COLO668 (cell line): ENCODE measurements at regions not wholly inside any gene's neighbourhood (a gene's known extent, or its start where the extent isn't known, plus 50 kb on each side); places are given as distances from the start of the nearest gene placed in this dataset.
"Not testable (repeated sequence)": the region's sequence is repeated elsewhere in the genome, so short reads cannot be mapped to it uniquely, and the experiment has no call there.

Experiments
- DNase-seq: peaks from one replicate; lab custom pipeline; 2025; ENCODE audit not compliant: unreplicated experiment; lab: John Stamatoyannopoulos, UW

- DNase-seq: no peak
Measured at GRCh38 chr13:40026741-40027140, 371.3 kb downstream of the COG6 start.

DNA sequence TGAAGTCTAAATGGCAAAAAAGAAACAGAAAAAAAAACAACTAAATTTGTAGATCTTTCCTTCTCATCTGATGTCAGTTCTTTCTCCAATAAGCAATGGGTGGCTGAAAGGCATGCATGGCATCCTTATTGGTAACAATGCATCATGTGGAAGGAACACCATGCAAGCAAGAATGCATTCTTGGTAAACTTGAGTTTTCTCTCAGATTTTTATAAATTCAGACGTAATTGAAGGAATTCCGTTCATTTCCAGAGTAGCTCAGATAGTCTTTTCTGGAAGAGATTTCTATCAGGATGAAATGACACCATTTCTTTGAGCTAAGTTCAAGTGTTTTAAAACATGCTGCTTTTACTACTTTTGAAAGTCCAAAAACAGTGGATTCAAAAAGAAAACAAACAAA, 373.0 kb downstream of the COG6 start:
- no peak for DNase-seq

- no peak for DNase-seq
Measured at GRCh38 chr13:40031031-40031430, 375.6 kb downstream of the COG6 start.

DNA sequence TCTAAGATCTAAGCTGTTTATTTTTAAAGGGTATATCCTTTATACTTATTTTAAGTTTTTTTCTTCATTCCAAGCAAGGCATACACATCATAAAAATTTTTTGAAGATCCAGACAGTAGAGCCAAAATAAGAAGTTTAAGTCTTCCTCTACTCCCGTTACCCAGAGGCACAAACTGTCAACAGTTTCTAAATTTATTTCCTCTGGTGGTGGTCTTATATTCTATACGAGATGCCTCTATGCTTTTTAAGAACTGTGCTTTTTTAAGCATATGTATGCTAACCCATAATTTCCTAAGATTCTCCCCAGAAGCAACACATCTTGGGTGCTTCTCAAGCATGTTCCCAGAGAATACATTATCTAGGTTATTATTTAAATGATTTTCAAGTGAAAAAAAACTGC, 383.6 kb downstream of the COG6 start:
- DNase-seq: no peak

DNA sequence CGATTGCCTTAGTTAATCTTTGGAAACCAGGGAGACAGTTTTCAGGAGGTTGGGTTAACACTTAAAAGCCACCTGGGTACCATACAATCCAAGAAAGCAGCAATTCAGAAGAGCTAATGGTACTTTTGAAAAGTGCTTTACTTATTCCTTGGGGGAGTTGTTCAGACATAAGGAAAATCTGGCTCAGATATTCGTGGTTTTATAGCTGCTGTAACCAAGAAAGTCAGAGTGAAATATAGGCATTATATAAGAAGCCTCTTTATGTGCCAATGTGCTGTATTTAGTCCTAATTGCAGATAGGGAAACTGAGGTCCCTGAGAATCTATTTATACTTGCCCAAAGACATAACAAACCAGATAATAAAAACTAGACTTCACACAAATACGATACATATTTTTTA, 387.5 kb downstream of the COG6 start:
- DNase-seq: no peak

DNA sequence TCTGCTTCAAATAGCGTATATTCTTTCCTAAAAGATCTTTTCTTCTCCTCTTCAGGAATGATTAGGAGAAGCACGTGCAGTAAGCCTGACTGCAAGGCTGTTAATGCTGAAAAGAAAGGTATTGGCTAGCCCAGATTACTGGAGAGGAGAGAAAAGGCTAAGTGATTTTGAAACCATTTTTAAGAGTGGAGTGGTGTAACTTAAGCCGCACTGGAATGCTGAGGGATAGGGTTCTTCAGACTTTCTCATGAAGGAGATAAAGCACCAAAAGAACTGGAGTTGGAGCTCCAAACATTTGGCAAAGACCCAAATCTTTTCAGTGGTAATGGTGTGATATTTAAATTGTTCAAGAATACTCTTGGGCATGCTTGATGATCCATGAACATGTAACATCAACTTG, 388.3 kb downstream of the COG6 start:
- DNase-seq: no peak

GRCh38 chr13:40047322-40047771, 391.9 kb downstream of the COG6 start:
- no peak for DNase-seq

- no peak for DNase-seq
Measured at GRCh38 chr13:40048551-40048950, 393.1 kb downstream of the COG6 start.

- no peak for DNase-seq
Measured at GRCh38 chr13:40052954-40053353, 397.5 kb downstream of the COG6 start.

DNA sequence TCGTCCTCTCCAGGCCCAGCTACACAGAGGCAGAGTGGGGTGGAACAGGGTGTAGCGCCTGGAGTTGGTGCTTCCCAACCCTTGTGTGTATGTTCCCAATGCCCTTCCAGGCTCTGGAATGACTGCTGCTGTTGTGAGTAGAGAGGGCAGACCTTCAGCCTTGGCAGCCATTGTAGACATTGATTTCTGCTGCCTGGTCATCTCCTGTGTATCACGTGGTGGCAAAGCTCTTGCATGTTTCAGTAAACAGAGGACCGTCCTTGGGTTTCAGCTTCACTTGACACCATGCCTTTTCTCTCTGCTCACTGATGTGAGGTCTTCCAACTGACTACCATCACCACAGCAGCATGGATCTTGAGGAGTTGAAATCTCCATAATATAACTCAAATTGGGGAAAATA, 397.9 kb downstream of the COG6 start:
- DNase-seq: no peak

- not testable (repeated sequence) for DNase-seq
Measured at GRCh38 chr13:40054422-40054821, 399.0 kb downstream of the COG6 start.

DNA sequence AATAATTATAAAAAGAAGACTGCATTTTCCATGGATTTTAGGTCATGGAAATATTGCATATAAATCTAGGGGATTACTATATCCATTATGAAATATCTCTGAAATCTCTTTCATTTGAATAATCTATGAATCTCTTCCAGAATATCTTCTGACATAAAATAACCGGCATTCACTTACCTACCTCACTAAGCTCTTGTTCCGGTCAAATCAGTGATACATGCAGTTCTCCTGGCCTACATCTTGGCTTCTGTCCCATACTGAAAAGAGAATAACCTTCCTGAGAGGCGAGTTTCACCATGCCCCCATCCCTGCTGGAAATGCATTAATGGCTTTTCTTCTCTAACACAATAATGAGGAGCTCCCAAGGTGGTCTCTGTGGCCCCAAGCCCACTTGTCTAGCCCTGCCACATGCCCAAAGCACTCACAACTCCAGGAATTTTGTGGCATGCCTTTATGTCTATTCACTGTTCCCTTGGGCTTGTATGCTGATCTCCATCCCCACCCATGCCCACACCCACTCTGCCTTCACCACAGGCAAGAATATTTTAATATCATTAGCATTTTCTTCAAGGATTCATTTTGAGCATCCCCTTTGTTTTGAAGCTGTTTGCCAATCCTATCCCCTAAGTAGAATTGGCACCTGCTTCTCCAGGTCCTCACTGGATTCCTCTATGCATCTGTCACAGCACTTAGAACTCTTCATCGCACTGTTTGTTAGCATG, 401.6 kb downstream of the COG6 start:
- no peak for DNase-seq

DNA sequence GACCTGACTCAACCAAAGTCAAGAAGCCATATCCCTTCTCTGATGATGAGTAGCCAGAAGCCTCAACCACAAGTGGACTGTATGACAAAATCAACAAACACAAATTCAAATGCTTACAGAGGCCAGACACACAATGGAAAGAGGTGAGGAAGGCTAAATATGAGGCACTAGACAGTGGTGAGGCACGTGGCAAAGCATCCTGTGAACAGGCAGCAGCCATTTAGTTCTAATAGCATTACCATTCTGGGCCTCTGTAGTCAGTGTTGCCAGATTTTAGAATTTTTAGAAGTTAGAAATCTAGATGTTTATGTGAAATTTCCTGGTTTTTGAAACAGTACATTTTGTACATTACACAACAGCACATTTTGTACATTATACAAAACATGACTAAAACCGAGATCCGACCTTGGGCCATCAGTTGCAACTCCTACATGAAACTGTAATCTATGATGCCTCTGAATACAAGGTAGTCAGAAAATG, 403.3 kb downstream of the COG6 start:
- no peak for DNase-seq

- no peak for DNase-seq
Measured at GRCh38 chr13:40059540-40060232, 404.2 kb downstream of the COG6 start.

DNA sequence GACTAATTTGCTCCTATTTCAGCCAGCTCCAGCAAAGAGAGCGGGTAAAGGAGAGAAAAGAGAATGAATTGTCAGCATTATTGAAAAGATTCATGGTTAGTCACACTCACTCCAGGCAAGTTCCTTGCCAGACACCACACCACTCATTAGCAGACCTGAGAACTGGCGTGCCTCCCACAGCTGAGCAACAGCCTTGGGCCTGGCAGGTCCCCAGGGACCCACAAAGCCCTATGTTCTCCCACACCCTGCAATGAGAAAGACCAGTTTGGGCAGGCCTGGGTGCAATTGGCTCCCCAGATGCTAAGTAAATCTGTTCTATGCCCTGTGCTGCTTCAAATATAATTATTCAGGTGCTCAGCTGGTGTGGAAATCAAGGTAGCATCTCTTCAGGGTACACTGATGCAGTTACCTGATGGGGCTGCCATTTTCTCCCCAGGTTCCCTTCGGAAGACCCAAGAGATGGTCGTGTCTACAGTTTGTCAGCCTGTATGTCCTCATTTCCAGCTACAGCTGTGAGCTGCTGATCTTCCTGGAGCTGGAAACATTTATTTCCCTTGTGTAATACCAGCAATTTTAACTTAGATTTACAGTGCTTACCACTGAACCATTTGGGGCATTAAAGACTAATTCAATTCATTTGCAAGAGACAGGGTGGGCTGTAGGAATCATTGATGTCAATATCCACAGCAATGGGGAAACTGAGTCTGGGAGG, 405.0 kb downstream of the COG6 start:
- peak; percentile 57 for DNase-seq

- DNase-seq: no peak
Measured at GRCh38 chr13:40061466-40062450, 406.3 kb downstream of the COG6 start.

DNA sequence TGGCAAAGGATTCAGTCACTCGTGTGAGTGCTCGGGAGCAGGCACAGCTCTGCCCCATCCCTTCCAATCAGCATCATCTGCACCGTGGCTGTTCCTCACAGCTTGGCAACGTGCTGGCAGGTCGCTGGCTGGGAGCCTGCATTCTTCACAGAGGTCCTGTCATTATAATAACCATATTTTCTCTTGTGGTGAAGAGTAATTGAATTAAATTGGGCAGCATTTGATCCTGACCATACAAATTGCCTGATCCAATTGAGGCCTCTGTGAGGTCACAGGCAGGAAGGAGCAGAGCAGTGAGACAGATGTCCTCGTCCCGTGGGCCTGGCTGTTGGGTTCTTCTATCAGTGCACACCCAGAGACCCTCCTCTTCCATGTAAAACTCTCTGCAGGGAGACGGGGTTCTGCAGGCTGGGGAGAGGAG, 407.8 kb downstream of the COG6 start:
- DNase-seq: no peak

- DNase-seq: no peak
Measured at GRCh38 chr13:40063703-40064102, 408.2 kb downstream of the COG6 start.

DNA sequence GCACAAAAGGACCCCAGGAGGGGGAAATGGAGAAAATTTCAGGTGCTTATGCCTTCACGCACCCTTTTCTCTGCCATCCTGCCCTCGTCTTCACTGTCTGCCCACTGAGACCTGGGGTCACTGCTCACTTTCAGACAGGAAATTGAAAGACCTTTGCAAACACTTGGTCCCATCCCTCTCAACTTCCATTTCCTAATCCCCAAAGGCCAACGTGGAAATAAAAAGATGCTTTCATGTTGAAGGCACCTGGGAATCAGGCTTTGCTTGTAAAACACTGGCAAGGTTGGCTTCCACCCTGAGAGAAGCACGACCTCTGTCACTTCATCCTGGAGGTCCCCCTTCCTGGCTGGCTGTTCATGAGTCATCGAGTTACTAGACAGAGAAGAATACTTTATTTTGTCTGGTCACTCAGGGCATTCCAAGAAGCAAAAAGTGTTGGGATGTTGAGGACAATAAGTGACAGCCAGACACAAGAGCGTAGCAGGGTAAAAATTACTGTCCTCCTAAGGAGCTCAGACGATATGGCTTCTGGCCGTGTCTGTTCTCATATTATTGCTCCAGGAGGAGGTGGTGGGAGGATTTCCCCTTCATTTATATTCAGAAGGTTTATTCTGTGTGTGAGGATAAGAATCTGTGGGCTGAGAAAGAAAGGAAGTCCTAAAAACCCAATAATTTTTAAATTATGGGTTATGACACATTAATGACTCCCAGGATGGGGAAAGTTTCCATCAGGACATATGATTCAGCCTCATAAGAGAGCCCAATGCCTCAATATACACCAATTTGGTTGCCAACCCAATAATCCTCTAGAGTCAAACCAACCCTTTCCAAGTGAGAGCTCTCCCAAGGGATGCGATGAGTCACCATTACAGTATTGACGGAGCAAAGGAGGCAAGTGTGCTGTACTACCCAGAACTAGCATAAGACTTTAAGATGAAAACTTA, 409.0 kb downstream of the COG6 start:
- DNase-seq: no peak
